ENCODE measurements at regions not wholly inside any gene's neighbourhood (a gene's known extent, or its start where the extent isn't known, plus 50 kb on each side); places are given as distances from the start of the nearest gene placed in this dataset.
A peak's percentile ranks its signal among the peaks of the same experiment; 100 is the strongest.

DNA sequence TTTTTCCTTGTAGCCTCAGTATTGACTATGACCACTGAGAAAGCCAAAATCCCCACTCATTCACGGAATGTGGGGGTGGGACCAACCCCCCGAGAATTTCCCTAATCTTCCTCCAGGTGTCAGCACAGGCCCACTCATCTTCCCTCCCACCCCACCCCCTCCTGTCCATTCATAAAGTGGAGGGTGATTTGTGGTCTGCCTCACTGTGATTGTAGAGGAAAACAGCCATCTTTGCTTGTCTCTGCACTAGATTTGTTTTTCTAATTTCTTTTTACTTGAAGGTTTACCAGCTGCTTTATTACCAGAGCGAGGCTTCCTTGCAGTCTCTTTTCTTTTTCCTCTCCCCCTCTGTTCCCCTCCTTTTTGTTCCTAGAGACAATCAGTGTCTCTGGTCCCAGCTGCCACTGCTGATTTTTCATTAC, 171.8 kb downstream of the ICOS start:
- H3K79me2 ChIP-seq (ENCODE audit: low read length) = no peaks in the 10 kb centered on the region
- DNase-seq = peak; percentile 62
- no peaks in the 10 kb centered on the region for H3K9me3 ChIP-seq (replicated peaks; ENCODE audit: insufficient read depth, low read length)
- H3K4me1 ChIP-seq (ENCODE audit: low read length) = peaks cover 38% of the 10 kb centered on the region
- no peaks in the 10 kb centered on the region for H3K9me2 ChIP-seq (replicated peaks; ENCODE audit: insufficient read depth, low read length)
- peak overlapping the region; percentile 32; the same call in 1 of the 2 replicates for H3K9ac ChIP-seq (ENCODE audit: low read length)
- no peaks in the 10 kb centered on the region for H4K20me1 ChIP-seq (ENCODE audit: insufficient read depth, low read length)
- peak overlapping the region; percentile 23; the same call in 1 of the 2 replicates for H3K27ac ChIP-seq (ENCODE audit: low read length)
- H2AFZ ChIP-seq (ENCODE audit: low read length) = peak overlapping the region; percentile 29; the same call in 1 of the 2 replicates
- H3K4me2 ChIP-seq (ENCODE audit: low read depth, low read length) = peak overlapping the region; percentile 61
- peaks cover 10% of the 10 kb centered on the region for H3F3A ChIP-seq (ENCODE audit: insufficient read depth, low read length)
- no peaks in the 10 kb centered on the region for H3K36me3 ChIP-seq (replicated peaks; ENCODE audit: insufficient read depth, low read length)
- TF ChIP-seq EZH2 (optimal IDR thresholded peaks at IDR 0.05; ENCODE audit: low read depth, low read length) (no peak), EZH2phosphoT487 (IDR thresholded peaks at IDR 0.05; ENCODE audit: low read length) (no peak)
- TF ChIP-seq, protein P1, sequence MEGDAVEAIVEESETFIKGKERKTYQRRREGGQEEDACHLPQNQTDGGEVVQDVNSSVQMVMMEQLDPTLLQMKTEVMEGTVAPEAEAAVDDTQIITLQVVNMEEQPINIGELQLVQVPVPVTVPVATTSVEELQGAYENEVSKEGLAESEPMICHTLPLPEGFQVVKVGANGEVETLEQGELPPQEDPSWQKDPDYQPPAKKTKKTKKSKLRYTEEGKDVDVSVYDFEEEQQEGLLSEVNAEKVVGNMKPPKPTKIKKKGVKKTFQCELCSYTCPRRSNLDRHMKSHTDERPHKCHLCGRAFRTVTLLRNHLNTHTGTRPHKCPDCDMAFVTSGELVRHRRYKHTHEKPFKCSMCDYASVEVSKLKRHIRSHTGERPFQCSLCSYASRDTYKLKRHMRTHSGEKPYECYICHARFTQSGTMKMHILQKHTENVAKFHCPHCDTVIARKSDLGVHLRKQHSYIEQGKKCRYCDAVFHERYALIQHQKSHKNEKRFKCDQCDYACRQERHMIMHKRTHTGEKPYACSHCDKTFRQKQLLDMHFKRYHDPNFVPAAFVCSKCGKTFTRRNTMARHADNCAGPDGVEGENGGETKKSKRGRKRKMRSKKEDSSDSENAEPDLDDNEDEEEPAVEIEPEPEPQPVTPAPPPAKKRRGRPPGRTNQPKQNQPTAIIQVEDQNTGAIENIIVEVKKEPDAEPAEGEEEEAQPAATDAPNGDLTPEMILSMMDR (IDR thresholded peaks at IDR 0.05; ENCODE audit: low read length) = peak; percentile 38
- no peaks in the 10 kb centered on the region for H3K27me3 ChIP-seq (replicated peaks; ENCODE audit: insufficient read depth, low read length)
- H3K4me3 ChIP-seq (ENCODE audit: low read length) = no peak overlapping the region

DNA sequence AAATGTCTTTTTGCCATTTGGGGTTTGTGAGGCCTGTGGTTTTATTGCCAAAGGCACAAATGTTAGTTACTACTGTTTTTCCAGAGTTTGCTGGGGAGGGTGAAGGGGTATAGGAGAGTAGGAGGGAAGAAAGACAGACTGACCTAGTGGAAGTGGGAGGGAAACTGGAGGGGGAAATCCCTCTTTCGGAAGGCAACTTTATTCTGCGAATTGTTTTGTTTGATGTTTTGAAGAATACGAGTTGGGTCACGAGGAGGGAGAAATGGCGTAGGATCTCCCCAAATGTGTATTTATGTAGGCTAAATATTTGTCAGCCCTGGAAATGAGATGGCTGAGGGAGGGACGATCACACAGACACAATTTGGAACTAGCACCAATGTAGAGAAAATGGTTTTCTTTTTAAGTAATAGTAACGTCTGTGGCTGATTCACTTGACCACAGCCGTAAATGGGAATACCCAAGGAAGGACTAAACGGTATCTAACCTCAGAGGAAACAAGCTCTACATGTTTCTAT, 172.3 kb downstream of the ICOS start:
- Histone ChIP-seq H3K9ac (ENCODE audit: low read length) (peak overlapping the region; percentile 32; the same call in 1 of the 2 replicates), H3K79me2 (ENCODE audit: low read length) (no peaks in the 10 kb centered on the region), H3K4me3 (ENCODE audit: low read length) (no peak overlapping the region), H3K9me3 (replicated peaks; ENCODE audit: insufficient read depth, low read length) (no peaks in the 10 kb centered on the region), H3K27ac (ENCODE audit: low read length) (peak overlapping the region; percentile 23; the same call in 1 of the 2 replicates), H3K4me2 (ENCODE audit: low read depth, low read length) (peak overlapping the region; percentile 61), H2AFZ (ENCODE audit: low read length) (peak overlapping the region; percentile 29; the same call in 1 of the 2 replicates), H4K20me1 (ENCODE audit: insufficient read depth, low read length) (no peaks in the 10 kb centered on the region), H3F3A (ENCODE audit: insufficient read depth, low read length) (peaks cover 10% of the 10 kb centered on the region), H3K27me3 (replicated peaks; ENCODE audit: insufficient read depth, low read length) (no peaks in the 10 kb centered on the region), H3K36me3 (replicated peaks; ENCODE audit: insufficient read depth, low read length) (no peaks in the 10 kb centered on the region), H3K4me1 (ENCODE audit: low read length) (peaks cover 38% of the 10 kb centered on the region), H3K9me2 (replicated peaks; ENCODE audit: insufficient read depth, low read length) (no peaks in the 10 kb centered on the region)
- peak; percentile 23 for DNase-seq
- no peak for TF ChIP-seq EZH2phosphoT487 (IDR thresholded peaks at IDR 0.05; ENCODE audit: low read length)
- TF ChIP-seq, protein P1 (IDR thresholded peaks at IDR 0.05; ENCODE audit: low read length) = no peak
- no peak for TF ChIP-seq EZH2 (optimal IDR thresholded peaks at IDR 0.05; ENCODE audit: low read depth, low read length)

GRCh38 chr2:204109681-204110080, 173.1 kb downstream of the ICOS start:
- no peak for DNase-seq
- TF ChIP-seq, protein P1 (IDR thresholded peaks at IDR 0.05; ENCODE audit: low read length) = no peak
- TF ChIP-seq EZH2phosphoT487 (IDR thresholded peaks at IDR 0.05; ENCODE audit: low read length) (no peak), EZH2 (optimal IDR thresholded peaks at IDR 0.05; ENCODE audit: low read depth, low read length) (no peak)
- peak overlapping the region; percentile 59; the same call in 1 of the 2 replicates for H3K27ac ChIP-seq (ENCODE audit: low read length)

More at GRCh38 chr2:204109681-204110080, 173.1 kb downstream of the ICOS start:
- Histone ChIP-seq H3K4me1 (ENCODE audit: low read length) (peaks cover 38% of the 10 kb centered on the region), H3F3A (ENCODE audit: insufficient read depth, low read length) (peaks cover 10% of the 10 kb centered on the region), H4K20me1 (ENCODE audit: insufficient read depth, low read length) (no peaks in the 10 kb centered on the region), H3K4me2 (ENCODE audit: low read depth, low read length) (peak overlapping the region; percentile 68; the same call in 1 of the 2 replicates), H3K79me2 (ENCODE audit: low read length) (no peaks in the 10 kb centered on the region), H3K9me3 (replicated peaks; ENCODE audit: insufficient read depth, low read length) (no peaks in the 10 kb centered on the region), H3K9me2 (replicated peaks; ENCODE audit: insufficient read depth, low read length) (no peaks in the 10 kb centered on the region), H2AFZ (ENCODE audit: low read length) (peak overlapping the region; percentile 33), H3K36me3 (replicated peaks; ENCODE audit: insufficient read depth, low read length) (no peaks in the 10 kb centered on the region), H3K27me3 (replicated peaks; ENCODE audit: insufficient read depth, low read length) (no peaks in the 10 kb centered on the region), H3K4me3 (ENCODE audit: low read length) (peak overlapping the region; percentile 28), H3K9ac (ENCODE audit: low read length) (peak overlapping the region; percentile 26; the same call in 1 of the 2 replicates)
